HG03280 (cell line): ENCODE measurements at regions not wholly inside any gene's neighbourhood (a gene's known extent, or its start where the extent isn't known, plus 50 kb on each side); places are given as distances from the start of the nearest gene placed in this dataset.

Source experiments
- ATAC-seq: cut with Tn5 transposase; IDR thresholded peaks from one replicate; pipeline ENCODE4 v1.9.1; 2021; ENCODE audit warnings: mild to moderate bottlenecking, moderate library complexity; ENCODE audit not compliant: unreplicated experiment

DNA sequence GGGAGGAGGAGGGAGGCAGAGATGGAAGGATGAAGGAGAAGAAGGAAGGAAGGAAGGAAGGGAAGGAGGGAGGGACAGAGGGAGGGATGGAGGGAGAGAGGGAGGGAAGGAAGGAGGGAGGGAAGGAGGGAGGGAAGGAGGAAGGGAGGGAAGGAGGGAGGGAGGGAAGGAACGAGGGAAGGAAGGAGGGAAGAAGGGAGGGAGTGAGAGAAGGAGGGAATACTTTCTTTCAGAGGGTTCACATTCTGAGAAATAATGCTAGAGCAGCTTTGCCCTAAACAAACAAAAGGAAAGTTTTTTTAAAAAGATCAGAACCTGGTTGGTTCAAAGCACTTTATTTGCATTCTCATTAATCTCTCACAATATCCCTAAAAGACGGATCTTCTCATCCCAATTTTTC lies 96.1 kb upstream of the NXT1 start:
- ATAC-seq, result no peak

DNA sequence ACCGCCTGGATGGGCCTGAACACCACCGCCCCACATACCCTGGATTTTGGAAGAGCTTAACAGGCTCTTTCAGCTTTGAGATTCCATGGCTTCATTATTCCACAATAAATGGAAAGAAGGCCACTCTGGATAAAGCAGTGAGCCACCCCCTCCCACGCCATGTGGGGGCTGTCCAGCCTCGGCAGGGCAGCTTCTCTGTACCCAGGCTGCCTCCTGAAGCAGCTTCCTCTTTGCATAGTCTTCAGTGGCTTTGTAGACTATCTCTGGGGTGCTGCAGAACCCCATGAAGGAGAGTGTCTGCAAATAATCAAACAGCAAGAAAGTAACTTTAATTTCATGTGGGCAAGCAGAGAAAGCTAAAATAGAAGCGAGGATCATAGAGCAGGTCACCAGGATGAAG lies 96.6 kb upstream of the NXT1 start:
- ATAC-seq, result no peak

DNA sequence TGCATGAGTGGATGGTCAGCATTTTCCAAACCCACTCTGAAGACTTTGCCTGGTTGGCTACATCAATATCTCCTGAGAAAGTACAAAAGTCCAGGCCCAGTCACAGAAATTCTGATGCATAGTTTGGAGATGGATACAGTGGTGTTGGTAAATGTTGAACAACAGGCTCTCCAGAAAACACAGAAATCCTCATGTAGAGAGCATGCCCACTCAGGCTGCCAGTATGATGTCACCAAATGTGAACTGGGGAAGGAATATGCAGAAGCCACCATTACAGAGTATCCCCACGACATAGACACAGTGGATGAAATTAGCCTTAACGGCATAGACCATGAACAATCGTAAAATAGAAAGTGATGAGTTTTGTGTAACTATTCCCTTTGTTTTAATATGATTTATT lies 97.1 kb upstream of the NXT1 start:
- ATAC-seq, result no peak

DNA sequence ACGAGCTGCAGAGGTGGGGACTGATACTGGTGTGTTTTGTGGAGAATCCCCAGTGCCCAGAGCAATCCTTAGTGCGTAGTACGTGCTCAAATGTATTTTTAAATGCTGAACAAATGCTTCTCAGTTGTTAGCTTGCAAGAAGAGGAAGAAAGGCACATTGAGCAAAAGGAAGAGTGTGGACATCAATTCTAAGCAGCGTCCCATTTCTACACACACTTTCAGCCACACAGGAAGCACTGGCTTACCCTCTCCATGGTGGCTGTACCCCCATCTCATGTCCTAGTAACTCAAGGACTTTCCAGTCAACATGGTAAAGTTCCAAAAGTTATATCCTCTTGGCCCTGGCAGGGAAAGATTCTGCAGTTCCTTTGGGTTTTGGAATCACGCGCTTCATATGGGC lies 98.8 kb upstream of the NXT1 start:
- ATAC-seq, result no peak

DNA sequence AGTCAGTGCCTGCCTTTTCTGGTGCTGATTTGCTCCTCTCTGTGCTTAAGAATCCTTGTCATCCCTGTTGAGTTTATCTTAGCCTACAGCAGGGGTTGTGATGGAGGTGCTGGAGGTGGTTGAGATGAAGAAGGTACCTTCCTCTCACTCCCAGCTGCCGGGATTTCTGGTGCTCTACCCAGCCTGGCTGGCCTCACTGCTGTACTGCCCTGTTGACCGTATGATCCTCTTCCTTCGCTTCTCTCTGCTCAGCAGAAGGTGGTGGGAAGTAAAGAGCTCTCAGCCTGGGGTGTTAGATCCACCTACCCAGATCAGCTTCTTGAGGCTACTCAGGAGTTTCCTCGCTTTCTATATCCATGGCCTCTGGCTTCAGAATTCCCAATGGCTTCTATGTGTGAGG lies 101.0 kb upstream of the NXT1 start:
- ATAC-seq, result no peak

DNA sequence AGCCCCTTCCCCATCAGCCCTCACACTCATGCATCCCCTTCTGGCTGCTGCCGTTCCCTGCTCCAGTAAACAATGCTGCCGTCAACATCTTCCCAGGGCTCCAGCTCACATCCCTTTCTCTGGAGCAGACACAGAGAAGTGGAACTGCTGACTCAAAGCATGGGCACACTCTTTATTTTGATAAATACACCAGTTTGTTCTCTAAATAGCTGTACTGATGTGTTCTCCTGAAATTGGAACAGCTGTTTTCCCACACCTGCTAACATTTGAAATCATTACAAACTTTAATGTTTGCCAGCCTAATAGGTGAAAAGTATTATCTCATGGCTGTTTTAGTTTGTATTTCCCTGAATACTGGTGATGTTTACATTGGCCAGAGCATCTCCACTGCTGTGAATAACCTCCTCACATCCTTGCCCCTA lies 102.1 kb upstream of the NXT1 start:
- no peak for ATAC-seq

DNA sequence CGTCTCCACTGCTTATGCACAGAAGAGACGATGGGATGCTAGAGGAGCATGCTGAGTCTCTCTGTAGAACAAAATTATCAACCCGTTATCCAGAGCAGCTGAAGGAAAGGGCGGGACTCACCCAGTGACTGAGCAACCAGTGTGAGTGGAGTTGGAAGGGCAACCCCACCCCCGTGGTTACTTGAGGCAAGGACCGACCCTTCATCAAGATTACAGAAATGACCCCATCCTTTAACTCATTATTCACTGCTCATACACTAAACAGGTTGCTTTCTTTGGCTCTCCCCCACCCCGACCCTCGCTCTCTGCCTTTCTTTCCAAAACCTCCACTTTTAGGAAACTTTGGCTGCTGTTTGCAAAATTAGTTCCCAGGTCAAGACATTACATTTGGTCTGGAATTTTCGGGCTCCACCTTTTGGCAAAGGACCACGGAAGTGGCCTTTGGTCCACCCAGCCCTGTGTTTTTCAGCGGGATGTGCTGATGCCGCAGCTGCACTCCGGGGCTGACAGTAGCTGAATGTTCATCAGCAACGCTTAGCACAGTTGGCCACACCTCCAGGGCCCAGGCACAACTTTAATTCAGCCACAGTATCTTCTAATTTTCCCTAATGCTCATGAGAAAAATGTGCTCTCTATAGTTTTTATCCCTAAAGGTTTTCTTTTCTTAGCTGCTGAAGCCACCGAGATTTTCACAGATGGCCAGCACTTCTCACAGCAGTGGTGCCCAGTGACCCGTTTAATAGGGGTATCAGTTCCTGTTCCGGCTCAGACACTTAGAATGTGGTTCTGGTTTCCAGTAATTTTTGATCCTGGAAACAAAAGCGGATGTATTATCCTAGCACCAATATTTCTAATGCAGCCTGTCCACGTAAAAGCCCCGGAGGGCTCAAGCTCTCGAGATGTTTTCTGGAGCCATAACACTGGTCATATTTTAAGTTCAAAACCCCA lies 103.6 kb upstream of the NXT1 start:
- ATAC-seq, result no peak

DNA sequence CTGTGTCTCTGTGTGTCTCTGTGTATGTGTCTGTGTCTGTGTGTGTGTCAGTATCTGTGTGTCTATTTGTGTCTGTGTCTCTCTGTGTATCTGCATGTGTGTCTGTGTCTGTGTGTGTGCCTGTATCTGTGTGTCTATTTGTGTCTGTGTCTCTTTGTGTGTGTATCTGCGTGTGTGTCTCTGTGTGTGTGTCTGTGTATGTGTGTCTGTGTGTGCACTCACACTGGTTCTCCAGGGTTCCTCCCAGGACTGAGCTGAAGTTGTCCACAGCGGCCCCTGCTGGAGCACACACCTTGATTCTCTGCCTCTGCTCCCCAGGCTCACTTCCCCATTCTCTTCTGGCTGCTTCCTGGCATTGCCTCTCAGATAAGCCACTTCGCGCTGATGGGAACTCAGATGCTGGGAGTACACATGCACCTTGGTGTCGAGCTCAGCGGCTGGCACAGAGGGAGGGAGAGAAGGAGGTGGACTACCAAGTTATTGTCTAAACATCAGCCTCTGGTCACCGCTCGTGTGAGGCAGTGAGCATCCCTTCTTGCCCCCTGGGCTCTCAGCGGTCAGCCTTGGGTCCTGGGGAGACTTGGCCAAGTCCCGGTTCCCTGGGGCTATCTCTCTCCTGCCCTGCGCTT lies 104.9 kb upstream of the NXT1 start:
- peak; percentile 90 for ATAC-seq

DNA sequence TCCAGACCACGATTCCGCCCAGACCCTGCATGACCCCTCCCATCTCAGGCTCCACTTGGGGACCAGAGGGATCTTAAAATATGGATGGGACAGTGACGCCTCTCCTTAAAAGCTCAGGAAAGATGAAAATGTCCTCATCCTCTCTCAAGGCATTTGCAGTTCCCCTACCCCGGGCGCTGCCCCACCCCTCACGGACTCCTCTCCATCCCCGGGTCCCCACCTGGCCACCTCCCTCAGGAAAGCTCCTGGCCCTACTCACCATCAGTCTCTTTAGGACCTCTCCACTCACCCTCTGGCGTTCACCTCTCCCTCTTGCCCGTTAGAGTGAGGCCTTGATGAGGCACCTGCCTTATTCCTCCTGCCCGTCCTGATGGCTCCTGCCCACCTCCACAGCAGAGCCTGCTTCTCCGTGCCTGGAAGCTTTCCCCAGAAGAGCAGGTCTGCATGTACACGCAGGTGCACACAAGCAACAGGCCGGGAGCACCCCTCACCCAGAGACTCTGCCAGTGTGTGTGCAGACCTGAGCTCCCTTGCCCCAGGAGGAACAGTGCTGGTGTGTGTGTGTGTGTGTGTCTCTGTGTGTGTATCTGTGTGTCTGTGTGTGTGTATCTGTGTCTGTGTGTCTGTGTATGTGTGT lies 105.6 kb upstream of the NXT1 start:
- ATAC-seq, result no peak

DNA sequence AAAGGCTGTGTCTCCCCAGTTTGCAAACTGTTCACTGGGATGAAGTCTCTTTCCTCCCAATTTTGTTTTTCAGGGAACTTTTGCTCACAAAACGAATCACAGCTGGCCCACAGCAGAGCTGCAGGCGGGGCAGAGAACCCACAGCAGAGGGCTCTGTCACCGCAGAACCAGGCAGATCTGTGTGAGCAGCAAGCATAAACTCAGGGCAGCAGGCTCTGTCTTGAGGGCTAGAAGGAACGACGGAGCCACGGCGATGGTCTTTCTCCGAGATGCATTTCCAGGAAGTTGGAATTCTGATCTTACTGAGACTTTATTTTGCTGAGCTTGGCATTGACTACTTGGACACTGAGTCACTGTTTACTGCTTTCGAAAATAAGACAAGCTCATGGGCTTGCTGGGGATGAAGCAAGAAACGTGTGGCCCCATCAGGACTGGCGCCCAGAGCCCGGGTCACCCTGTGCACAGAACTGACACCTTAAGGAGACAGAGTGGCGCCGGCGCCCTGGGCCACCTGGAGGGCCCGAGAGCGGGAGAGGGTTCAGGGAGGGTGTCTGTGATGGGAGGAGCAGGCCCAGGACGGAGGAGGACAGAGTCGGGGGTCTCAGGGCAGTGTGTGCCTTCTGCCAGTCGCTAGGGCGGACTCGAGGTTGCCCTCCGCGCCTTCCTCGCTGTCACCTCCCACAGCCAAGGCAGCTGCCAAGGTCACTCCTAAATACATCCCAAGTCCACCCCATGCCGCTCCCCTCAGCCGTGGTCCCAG lies 106.3 kb upstream of the NXT1 start:
- no peak for ATAC-seq

DNA sequence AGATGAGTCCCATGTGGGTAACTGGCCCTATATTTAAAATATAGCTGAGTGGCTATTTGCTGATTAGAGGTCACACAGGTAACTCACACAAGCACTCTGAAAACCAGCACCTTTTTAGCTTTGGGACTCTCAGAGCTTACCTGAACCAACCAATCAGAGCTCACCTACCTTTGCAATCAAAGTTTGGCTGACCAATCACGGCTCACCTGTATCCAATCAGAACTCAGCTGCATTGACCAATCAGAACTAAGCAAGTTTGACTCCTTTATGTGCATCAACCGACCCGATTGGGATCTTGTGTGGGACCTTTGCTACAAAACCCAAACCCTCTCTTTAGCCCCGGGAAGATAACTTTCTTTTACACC lies 106.8 kb upstream of the NXT1 start:
- ATAC-seq, result no peak

DNA sequence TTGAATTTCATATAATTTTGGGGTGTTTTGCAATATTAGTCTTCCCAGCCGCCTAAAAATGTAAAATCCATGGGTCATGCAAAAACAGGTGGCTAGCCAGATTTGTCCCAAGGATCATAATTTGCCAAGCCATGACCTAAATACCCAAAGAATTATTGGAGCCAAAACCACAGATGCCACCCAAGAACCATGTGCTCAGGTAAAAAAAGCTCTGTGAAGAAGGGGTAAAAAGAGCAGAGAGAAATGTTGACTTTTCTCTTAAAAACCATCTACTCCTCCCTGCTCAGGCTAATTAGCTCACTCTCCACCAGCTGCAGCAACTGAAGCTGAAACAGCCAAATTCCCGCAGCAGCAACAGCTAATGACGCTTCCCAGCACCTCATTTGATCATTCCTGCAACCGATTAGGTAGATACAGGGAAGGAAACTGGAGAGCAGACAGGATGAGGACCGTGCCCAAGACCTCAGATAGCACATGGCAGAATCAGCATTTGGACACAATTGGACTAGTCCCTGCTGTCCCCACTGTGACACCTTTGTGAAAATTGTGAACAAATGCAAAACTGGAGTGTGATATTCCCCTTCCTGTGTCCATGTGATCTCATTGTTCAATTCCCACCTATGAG lies 107.9 kb upstream of the NXT1 start:
- no peak for ATAC-seq

DNA sequence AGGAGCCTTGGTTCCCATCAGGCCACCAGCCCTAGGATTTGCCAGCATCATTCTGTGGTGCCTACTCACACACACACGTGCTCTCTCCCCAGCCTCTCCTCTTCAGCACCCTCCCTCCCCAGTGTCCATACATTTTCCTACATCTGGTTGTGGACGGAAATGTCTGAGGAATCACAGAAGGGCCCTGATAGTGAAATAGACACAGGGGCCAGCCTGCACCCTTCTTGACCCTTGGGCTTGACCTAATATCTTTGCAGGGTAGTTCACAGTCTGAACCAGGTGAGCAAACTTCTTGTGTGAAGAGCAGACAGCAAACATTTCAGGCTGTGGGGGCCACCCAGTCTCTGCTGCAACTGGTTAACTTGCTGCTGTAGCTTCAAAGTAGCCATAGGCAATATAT lies 108.5 kb upstream of the NXT1 start:
- ATAC-seq, result no peak

DNA sequence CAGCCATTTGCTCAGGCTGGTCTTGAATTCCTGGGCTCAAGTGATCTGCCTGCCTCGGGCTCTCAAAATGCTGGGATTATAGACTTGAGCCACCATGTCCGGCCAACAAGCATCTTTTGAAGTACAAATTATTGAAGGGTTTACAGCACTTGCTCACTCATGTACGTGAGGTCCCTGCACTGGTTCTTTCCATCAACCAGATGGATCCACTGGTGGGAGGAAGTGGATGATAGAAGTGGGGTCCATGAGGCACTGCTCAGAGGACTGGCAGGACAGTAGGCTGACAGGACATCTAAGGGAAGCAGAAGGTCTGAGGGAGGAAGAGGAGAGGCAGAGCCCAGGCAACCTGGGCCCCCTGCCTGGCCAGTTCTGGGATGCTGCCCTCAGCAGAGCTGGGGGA lies 109.2 kb upstream of the NXT1 start:
- no peak for ATAC-seq

DNA sequence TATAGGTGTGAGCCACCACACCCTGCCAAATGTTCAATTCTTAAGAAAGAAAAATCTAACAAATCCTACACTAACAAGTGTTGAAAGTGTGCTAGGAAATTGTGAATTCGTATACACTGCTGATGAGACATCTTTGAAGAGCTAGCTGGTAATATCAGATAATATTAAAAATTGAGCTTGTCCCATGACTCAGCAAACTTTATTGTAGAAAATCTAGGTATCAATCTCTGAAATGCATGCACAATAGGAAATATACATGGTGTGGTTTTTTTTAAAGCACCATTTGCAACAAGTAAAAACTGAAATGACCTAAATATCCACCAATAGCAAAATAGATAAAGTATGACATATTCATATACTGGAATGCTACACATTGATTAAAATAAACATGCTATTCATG lies 110.1 kb upstream of the NXT1 start:
- ATAC-seq, result no peak

DNA sequence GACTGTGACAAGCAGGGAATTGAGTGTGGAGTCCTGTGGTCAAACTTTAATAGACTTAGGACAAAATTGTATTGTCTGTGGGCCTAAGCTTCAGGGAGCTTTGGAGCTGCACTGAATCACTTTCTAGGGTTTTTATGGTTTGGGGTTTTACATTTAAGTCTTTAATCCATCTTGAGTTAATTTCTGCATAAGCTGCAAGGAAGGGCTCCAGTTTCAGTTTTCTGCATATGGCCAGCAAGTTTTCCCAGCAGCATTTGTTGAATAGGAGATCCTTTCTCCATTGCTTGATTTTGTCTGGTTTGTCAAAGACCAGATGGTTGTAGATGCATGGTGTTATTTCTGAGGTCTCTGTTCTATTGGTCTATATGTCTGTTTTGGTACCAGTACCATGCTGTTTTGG lies 113.4 kb upstream of the NXT1 start:
- ATAC-seq, result no peak

DNA sequence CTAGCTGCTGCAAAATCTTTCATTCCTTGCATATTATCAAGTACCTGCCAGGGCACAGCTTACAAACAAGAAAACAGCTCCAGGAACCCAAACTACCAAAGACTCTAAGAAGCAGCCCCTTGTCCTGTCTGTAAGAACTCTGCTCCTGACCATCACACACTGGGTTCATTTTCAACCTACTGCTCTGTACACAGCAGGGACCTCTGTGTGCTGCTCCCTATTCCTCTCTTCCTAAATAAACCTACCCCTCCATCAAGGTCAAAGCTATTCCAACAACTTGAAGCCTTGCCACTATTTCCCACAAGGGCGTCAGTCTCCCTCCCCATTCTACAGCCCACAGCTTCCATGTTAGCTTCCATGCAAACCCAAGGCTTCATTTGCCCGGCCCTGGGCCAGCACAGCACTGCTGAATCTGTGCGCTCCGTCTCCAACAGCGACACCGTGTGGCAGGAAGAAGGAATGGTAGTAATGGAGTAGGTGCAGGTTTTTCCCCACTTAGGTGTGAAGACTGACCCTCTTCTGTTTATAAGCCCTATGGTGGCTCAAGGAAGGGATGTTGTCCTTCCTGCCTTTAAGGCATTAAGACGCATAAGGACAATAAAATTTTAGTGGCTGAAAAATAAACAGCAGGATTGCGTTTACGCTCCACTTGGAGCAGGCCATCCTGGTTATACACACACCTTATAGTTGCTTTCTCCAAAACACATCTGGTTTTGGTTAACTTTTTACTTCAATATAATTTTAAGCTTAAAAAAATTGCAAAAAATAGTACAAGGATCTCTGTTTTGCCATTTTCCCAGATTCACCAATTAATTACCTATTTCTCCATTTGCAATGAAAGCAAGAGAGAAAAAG lies 115.2 kb upstream of the NXT1 start:
- no peak for ATAC-seq

DNA sequence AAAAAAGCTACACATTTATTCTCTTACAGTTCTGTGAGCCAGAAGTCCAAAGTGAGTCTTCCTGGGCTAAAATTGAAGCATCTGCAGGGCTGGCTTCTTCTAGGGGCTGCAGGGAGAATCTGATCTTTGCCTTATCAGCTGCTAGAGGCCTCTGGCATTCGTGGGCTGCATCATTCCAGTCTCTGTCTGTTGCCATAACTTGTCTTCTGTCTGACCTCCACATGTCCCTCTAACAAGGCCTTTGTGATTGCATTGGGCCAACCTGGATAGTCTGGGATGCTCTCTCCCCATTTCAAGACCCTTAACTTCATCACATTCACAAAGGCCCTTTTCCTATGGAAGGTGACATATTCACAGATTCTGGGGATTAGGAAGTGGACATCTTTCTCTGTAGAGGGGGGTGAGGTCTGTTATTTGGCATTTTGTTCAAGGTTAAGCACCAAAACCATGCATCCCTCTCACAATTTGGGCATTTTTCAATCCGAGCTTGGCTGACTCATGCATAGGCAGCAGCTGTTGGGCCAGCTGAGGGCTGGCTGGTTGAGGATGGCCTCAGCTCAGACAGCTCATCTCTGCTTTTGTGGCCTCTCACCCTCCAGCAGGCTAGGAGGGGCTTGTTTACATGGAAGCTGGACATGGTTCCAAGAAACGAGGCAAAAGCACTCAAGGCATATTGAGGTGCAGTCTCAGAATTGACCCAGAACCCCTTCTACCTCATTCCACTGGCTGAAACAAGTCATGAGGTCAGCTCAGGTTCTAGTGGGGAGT lies 116.1 kb upstream of the NXT1 start:
- no peak for ATAC-seq

DNA sequence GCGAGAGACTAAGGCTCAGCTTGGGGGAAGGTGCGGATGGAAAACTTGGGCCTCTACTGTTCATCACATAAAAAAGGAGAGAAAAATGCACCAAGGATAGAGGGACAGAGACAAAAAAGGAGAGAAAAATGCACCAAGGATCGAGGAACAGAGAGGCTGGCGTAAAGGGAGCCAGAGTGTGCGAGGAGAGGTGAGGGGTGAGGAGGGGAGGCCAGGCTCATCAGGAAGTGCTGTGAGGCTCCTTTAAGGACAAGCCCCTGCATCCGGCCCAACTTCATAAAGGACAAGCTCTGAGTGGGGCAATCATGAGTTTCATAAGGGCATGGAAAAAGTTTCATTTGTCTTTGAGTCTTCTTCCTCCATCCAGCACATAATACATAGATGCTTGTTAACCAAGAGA lies 117.2 kb upstream of the NXT1 start:
- no peak for ATAC-seq
